SK-N-SH (cell line): ENCODE measurements at regions not wholly inside any gene's neighbourhood (a gene's known extent, or its start where the extent isn't known, plus 50 kb on each side); places are given as distances from the start of the nearest gene placed in this dataset.

ENCODE experiments used
- CTCF ChIA-PET: fragments of 300-600, 350-600 bp; formaldehyde crosslinking; extraction: SDS; loops from one replicate; lab custom pipeline; 2021; lab: Yijun Ruan, JAX
- POLR2A ChIA-PET: fragments of 350-600 bp; sonication (Branson Sonifier 250); formaldehyde crosslinking; extraction: SDS; loops from one replicate; lab custom pipeline; 2020; ENCODE audit warnings: antibody characterized with exemption, inconsistent platforms; lab: Yijun Ruan, JAX
- DNase-seq: peaks from one replicate; pipeline ENCODE4 v3.0.0; 2012
- H2AFZ ChIP-seq: fragments of 200-600 bp; sonication (generic); 2 replicates; pipeline ENCODE4 v1.8.1; 2016; ENCODE audit warnings: antibody characterized with exemption, mild to moderate bottlenecking, low read depth
- H3F3A ChIP-seq: fragments of 200-600 bp; sonication (generic); replicated peaks from 2 replicates; pipeline ENCODE3; 2016; ENCODE audit warnings: antibody characterized with exemption, mild to moderate bottlenecking; ENCODE audit not compliant: insufficient read depth
- H3K27ac ChIP-seq, 2 experiments: fragments of 200-500 bp in 1 of 2; fragments of 200-600 bp in 1 of 2; sonication (Bioruptor generic) in 1 of 2; sonication (generic), shearing (Covaris generic) in 1 of 2; 2 replicates each; pipeline versions ENCODE4 v1.5.1 to v1.6.1; 2014 to 2016; ENCODE audit warnings: low read depth in 2 of 2, inconsistent platforms in 1 of 2, low read length in 1 of 2, mild to moderate bottlenecking in 1 of 2, mixed read lengths in 1 of 2
- H3K27me3 ChIP-seq: fragments of 200-600 bp; sonication (generic), shearing (Covaris generic); 2 replicates; pipeline ENCODE4 v1.6.1; 2016; ENCODE audit warnings: mixed run types; ENCODE audit not compliant: insufficient read depth
- H3K36me3 ChIP-seq, 2 experiments: fragments of 200-500 bp in 1 of 2; fragments of 200-600 bp in 1 of 2; sonication (Bioruptor generic) in 1 of 2; sonication (generic) in 1 of 2; replicated peaks in 1 of 2; 2 replicates each; pipeline versions ENCODE3 to v1.5.1; 2014 to 2016; ENCODE audit warnings: low read length in 1 of 2, mild to moderate bottlenecking in 1 of 2; ENCODE audit not compliant: insufficient read depth in 2 of 2, control insufficient read depth in 1 of 2
- H3K4me1 ChIP-seq, 2 experiments: fragments of 200-500 bp in 1 of 2; fragments of 200-600 bp in 1 of 2; sonication (Bioruptor generic) in 1 of 2; sonication (generic), shearing (Covaris generic) in 1 of 2; 2 replicates each; pipeline versions ENCODE4 v1.5.1 to v1.6.1; 2014 to 2016; ENCODE audit warnings: low read depth in 1 of 2, low read length in 1 of 2, mixed run types in 1 of 2; ENCODE audit not compliant: insufficient read depth in 2 of 2, control insufficient read depth in 1 of 2
- H3K4me2 ChIP-seq: fragments of 200-600 bp; sonication (generic), shearing (Covaris generic); 2 replicates; pipeline ENCODE4 v1.6.1; 2017; ENCODE audit warnings: mixed run types
- H3K4me3 ChIP-seq, 2 experiments: fragments of 200-500 bp in 1 of 2; fragments of 200-600 bp in 1 of 2; sonication (Bioruptor generic) in 1 of 2; sonication (generic), shearing (Covaris generic) in 1 of 2; 2 replicates each; pipeline versions ENCODE4 v1.5.1 to v1.8.1; 2014 to 2016; ENCODE audit warnings: low read depth in 2 of 2, inconsistent platforms in 1 of 2, low read length in 1 of 2, mild to moderate bottlenecking in 1 of 2, mixed read lengths in 1 of 2, moderate library complexity in 1 of 2
- H3K79me2 ChIP-seq: fragments of 200-600 bp; sonication (generic); 2 replicates; pipeline ENCODE4 v1.8.1; 2017; ENCODE audit warnings: mild to moderate bottlenecking; ENCODE audit not compliant: insufficient read depth
- H3K9ac ChIP-seq: fragments of 200-600 bp; sonication (generic); 2 replicates; pipeline ENCODE4 v1.6.1; 2017; ENCODE audit warnings: mixed run types
- H3K9me2 ChIP-seq: fragments of 200-600 bp; sonication (generic); 2 replicates; pipeline ENCODE4 v1.6.1; 2017; ENCODE audit warnings: mixed run types
- H3K9me3 ChIP-seq: fragments of 200-600 bp; sonication (generic); 2 replicates; pipeline ENCODE4 v1.6.1; 2017; ENCODE audit warnings: mixed run types, mild to moderate bottlenecking, moderate library complexity
- H4K20me1 ChIP-seq: fragments of 200-600 bp; sonication (generic); 2 replicates; pipeline ENCODE4 v1.6.1; 2017; ENCODE audit warnings: mild to moderate bottlenecking, mixed run types; ENCODE audit not compliant: insufficient read depth
- CTCF ChIP-seq: fragments of 200-600 bp; sonication (generic); IDR thresholded peaks from 2 replicates; pipeline ENCODE4 v1.6.1; 2017; ENCODE audit warnings: antibody characterized with exemption, mild to moderate bottlenecking, moderate library complexity
- ELF1 ChIP-seq: IDR thresholded peaks from 2 replicates; pipeline ENCODE4 v1.4.0; 2012
- EZH2phosphoT487 ChIP-seq: fragments of 200-600 bp; sonication (generic); IDR thresholded peaks from 2 replicates; pipeline ENCODE4 v1.6.1; 2017; ENCODE audit warnings: low read depth, mixed run types, mild to moderate bottlenecking, antibody characterized with exemption, moderate library complexity, borderline replicate concordance
- FOSL2 ChIP-seq: IDR thresholded peaks from 2 replicates; pipeline ENCODE4 v1.4.0; 2012; ENCODE audit warnings: low read depth, mild to moderate bottlenecking, moderate library complexity, borderline replicate concordance
- FOXJ3 ChIP-seq: sonication (generic); formaldehyde crosslinking; IDR thresholded peaks from 2 replicates; pipeline ENCODE4 v1.5.1; 2020; ENCODE audit warnings: mild to moderate bottlenecking, missing genetic modification reagents
- FOXM1 ChIP-seq: IDR thresholded peaks from 2 replicates; pipeline ENCODE4 v1.4.0; 2012; ENCODE audit warnings: low read depth, mild to moderate bottlenecking
- GABPA ChIP-seq: IDR thresholded peaks from 2 replicates; pipeline ENCODE4 v1.4.0; 2012; ENCODE audit warnings: low read depth, mild to moderate bottlenecking
- GATA2 ChIP-seq: sonication (generic); formaldehyde crosslinking; IDR thresholded peaks from 2 replicates; pipeline ENCODE4 v1.5.0; 2020; ENCODE audit warnings: mild to moderate bottlenecking, missing genetic modification reagents
- IRF3 ChIP-seq: fragments of 150-350 bp; IDR thresholded peaks from 2 replicates; pipeline ENCODE4 v1.6.1; 2016; ENCODE audit warnings: mild to moderate bottlenecking, low read depth, low read length
- JUND ChIP-seq: IDR thresholded peaks from 2 replicates; pipeline ENCODE4 v1.4.0; 2012
- MAX ChIP-seq: IDR thresholded peaks from 2 replicates; pipeline ENCODE4 v1.4.0; 2012; ENCODE audit warnings: low read depth
- MXI1 ChIP-seq: IDR thresholded peaks from 2 replicates; pipeline ENCODE4 v1.6.1; 2012; ENCODE audit warnings: mild to moderate bottlenecking, low read depth, low read length, improper control_type of control experiment
- POLR2AphosphoS5 ChIP-seq: IDR thresholded peaks from 2 replicates; pipeline ENCODE4 v1.6.1; 2012; ENCODE audit warnings: low read depth, low read length
- RAD21 ChIP-seq: IDR thresholded peaks from 2 replicates; pipeline ENCODE4 v1.6.1; 2012; ENCODE audit warnings: mild to moderate bottlenecking, low read length
- REST ChIP-seq: IDR thresholded peaks from 2 replicates; pipeline ENCODE4 v1.6.1; 2012; ENCODE audit warnings: mild to moderate bottlenecking, low read depth, low read length, moderate library complexity
- RFX5 ChIP-seq: IDR thresholded peaks from 2 replicates; pipeline ENCODE4 v1.6.1; 2012; ENCODE audit warnings: mild to moderate bottlenecking, improper control_type of control experiment, low read length
- RXRA ChIP-seq: IDR thresholded peaks from 2 replicates; pipeline ENCODE4 v1.4.0; 2012; ENCODE audit warnings: low read depth, mild to moderate bottlenecking, borderline replicate concordance
- SMC3 ChIP-seq: IDR thresholded peaks from 2 replicates; pipeline ENCODE4 v1.6.1; 2012; ENCODE audit warnings: low read depth, low read length, improper control_type of control experiment
- TAF1 ChIP-seq: IDR thresholded peaks from 2 replicates; pipeline ENCODE4 v1.6.1; 2012; ENCODE audit warnings: low read depth, mild to moderate bottlenecking, low read length, moderate library complexity, borderline replicate concordance
- USF2 ChIP-seq: fragments of 150-350 bp; IDR thresholded peaks from 2 replicates; pipeline ENCODE4 v1.6.1; 2017; ENCODE audit warnings: antibody characterized with exemption, low read length, low read depth, borderline replicate concordance
- YY1 ChIP-seq: IDR thresholded peaks from 2 replicates; pipeline ENCODE4 v1.4.0; 2012; ENCODE audit warnings: low read depth, mild to moderate bottlenecking
- WGBS: methylation state at CpG from one replicate; pipeline ENCODE4 v1.1.6; 2017; ENCODE audit warnings: low lambda C conversion rate; 5-methylcytosine and 5-hydroxymethylcytosine counted together
- TF ChIP-seq, protein P1 (sequence below): IDR thresholded peaks from 2 replicates; pipeline ENCODE4 v1.4.0; 2012; ENCODE audit warnings: low read depth, borderline replicate concordance

GRCh38 chr4:82201805-82202641 lies 171.8 kb downstream of the HNRNPD start:
- WGBS = 23% methylated on average over 3 of the region's 3 CpGs
- no peaks in the 10 kb centered on the region for H4K20me1 ChIP-seq

More at GRCh38 chr4:82201805-82202641, 171.8 kb downstream of the HNRNPD start:
- H3K27me3 ChIP-seq = no peaks in the 10 kb centered on the region
- no peaks in the 10 kb centered on the region for H3K36me3 ChIP-seq
- no peaks in the 10 kb centered on the region for H3K9me2 ChIP-seq
- no peak overlapping the region for H2AFZ ChIP-seq
- peak; percentile 17 for DNase-seq
- no peak overlapping the region for H3K9ac ChIP-seq
- no peak overlapping the region for H3K27ac ChIP-seq
- no peak overlapping the region for H3K4me2 ChIP-seq
- no peaks in the 10 kb centered on the region for H3K4me1 ChIP-seq
- H3K9me3 ChIP-seq = no peaks in the 10 kb centered on the region; the same call in 1 of the 2 replicates
- ChIA-PET CTCF (interaction anchor here (1.1 to 2.1 kb wide), 3 partner anchors 9 to 760 kb away, joined by 3 to 9 read pairs (median 4); no protein-coding TSS in a partner anchor), POLR2A (no interaction called here)
- peak overlapping the region in 1 of 2 experiments; percentile 29; a peak in 1 of 4 replicates for H3K4me3 ChIP-seq
- H3F3A ChIP-seq = peaks cover 3% of the 10 kb centered on the region
- TF ChIP-seq RAD21 = peak; percentile 76
- TF ChIP-seq MXI1 = no peak
- peak; percentile 76 for TF ChIP-seq CTCF
- no peak for TF ChIP-seq EZH2phosphoT487
- TF ChIP-seq IRF3 = no peak
- TF ChIP-seq, protein P1, sequence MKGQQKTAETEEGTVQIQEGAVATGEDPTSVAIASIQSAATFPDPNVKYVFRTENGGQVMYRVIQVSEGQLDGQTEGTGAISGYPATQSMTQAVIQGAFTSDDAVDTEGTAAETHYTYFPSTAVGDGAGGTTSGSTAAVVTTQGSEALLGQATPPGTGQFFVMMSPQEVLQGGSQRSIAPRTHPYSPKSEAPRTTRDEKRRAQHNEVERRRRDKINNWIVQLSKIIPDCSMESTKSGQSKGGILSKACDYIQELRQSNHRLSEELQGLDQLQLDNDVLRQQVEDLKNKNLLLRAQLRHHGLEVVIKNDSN = no peak
- TF ChIP-seq FOXM1 = no peak
- TF ChIP-seq GABPA = no peak
- no peak for TF ChIP-seq TAF1
- no peak for TF ChIP-seq GATA2
- TF ChIP-seq POLR2AphosphoS5 = no peak
- TF ChIP-seq RFX5 = no peak
- no peak for TF ChIP-seq YY1
- no peak for TF ChIP-seq FOXJ3
- no peak for TF ChIP-seq MAX
- TF ChIP-seq SMC3 = peak; percentile 40
- no peak for TF ChIP-seq ELF1
- no peak for TF ChIP-seq USF2
- no peak for TF ChIP-seq FOSL2
- TF ChIP-seq RXRA = no peak
- TF ChIP-seq REST = no peak
- TF ChIP-seq JUND = no peak
- no peaks in the 10 kb centered on the region for H3K79me2 ChIP-seq
